Neural cell (in vitro differentiated cells): ENCODE measurements at regions not wholly inside any gene's neighbourhood (a gene's known extent, or its start where the extent isn't known, plus 50 kb on each side); places are given as distances from the start of the nearest gene placed in this dataset.

Experiments
- H2AFZ ChIP-seq: fragments of 200-600, 300-800 bp; sonication (generic), shearing (Covaris generic); 2 replicates; pipeline ENCODE4 v1.6.0; 2014; ENCODE audit warnings: low read depth, mild to moderate bottlenecking, antibody characterized with exemption, low read length, moderate library complexity
- H3F3A ChIP-seq: fragments of 200-600 bp; shearing (Covaris generic); 2 replicates; pipeline ENCODE4 v1.6.1; 2016; ENCODE audit warnings: mild to moderate bottlenecking, moderate library complexity, mixed read lengths, antibody characterized with exemption, low read length; ENCODE audit not compliant: insufficient read depth, poor library complexity, severe bottlenecking
- H3K27ac ChIP-seq: fragments of 200-600, 300-800 bp; sonication (generic), shearing (Covaris generic); 2 replicates; pipeline ENCODE4 v1.5.1; 2014; ENCODE audit warnings: mild to moderate bottlenecking, low read length, moderate library complexity
- H3K27me3 ChIP-seq: fragments of 300-800, 200-600 bp; sonication (generic), shearing (Covaris generic); 2 replicates; pipeline ENCODE4 v1.6.0; 2014; ENCODE audit warnings: mild to moderate bottlenecking, low read depth, low read length, moderate library complexity; ENCODE audit not compliant: insufficient read depth
- H3K36me3 ChIP-seq: fragments of 300-800, 200-600 bp; sonication (generic), shearing (Covaris generic); 2 replicates; pipeline ENCODE4 v1.5.1; 2014; ENCODE audit warnings: mild to moderate bottlenecking, antibody characterized with exemption, low read length, moderate library complexity; ENCODE audit not compliant: insufficient read depth
- H3K4me2 ChIP-seq: fragments of 300-800, 200-600 bp; sonication (generic), shearing (Covaris generic); 2 replicates; pipeline ENCODE4 v1.6.0; 2014; ENCODE audit warnings: mild to moderate bottlenecking, low read length
- H3K4me3 ChIP-seq: fragments of 300-800, 200-600 bp; sonication (generic), shearing (Covaris generic); 2 replicates; pipeline ENCODE4 v1.5.1; 2014; ENCODE audit warnings: mild to moderate bottlenecking, low read length, moderate library complexity
- H3K79me2 ChIP-seq: fragments of 200-600 bp; shearing (Covaris generic); replicated peaks from 2 replicates; pipeline ENCODE4 v1.6.0; 2014; ENCODE audit warnings: mild to moderate bottlenecking, low read length, moderate library complexity; ENCODE audit not compliant: insufficient read depth
- H3K9ac ChIP-seq: fragments of 300-800, 200-600 bp; sonication (generic), shearing (Covaris generic); 2 replicates; pipeline ENCODE4 v1.6.1; 2016; ENCODE audit warnings: mild to moderate bottlenecking, low read length, mixed read lengths
- H3K9me2 ChIP-seq: fragments of 200-600 bp; shearing (Covaris generic); 2 replicates; pipeline ENCODE4 v1.6.1; 2016; ENCODE audit warnings: mild to moderate bottlenecking, low read length, mixed read lengths; ENCODE audit not compliant: insufficient read depth
- H3K9me3 ChIP-seq: fragments of 200-600, 300-800 bp; sonication (generic), shearing (Covaris generic); 2 replicates; pipeline ENCODE4 v1.6.1; 2016; ENCODE audit warnings: mild to moderate bottlenecking, mixed run types, low read length, moderate library complexity, mixed read lengths
- H4K20me1 ChIP-seq: fragments of 200-600 bp; shearing (Covaris generic); 2 replicates; pipeline ENCODE4 v1.6.1; 2016; ENCODE audit warnings: mild to moderate bottlenecking, mixed run types; ENCODE audit not compliant: insufficient read depth
- EP300 ChIP-seq: fragments of 450-650 bp; conservative IDR thresholded peaks from 2 replicates; pipeline ENCODE4 v1.6.1; 2014; ENCODE audit warnings: antibody characterized with exemption, mild to moderate bottlenecking, moderate library complexity; ENCODE audit not compliant: poor library complexity, severe bottlenecking
- EZH2 ChIP-seq: fragments of 200-600, 300-800 bp; shearing (Covaris generic), sonication (generic); IDR thresholded peaks from 2 replicates; pipeline ENCODE4 v1.6.1; 2014; ENCODE audit warnings: antibody characterized with exemption, low read length, borderline replicate concordance, mild to moderate bottlenecking; ENCODE audit not compliant: insufficient read depth, poor library complexity, severe bottlenecking
- MXI1 ChIP-seq: fragments of 450-650 bp; conservative IDR thresholded peaks from 2 replicates; pipeline ENCODE4 v1.6.1; 2014; ENCODE audit warnings: antibody characterized with exemption, mild to moderate bottlenecking; ENCODE audit not compliant: poor library complexity, severe bottlenecking
- POLR2AphosphoS5 ChIP-seq: IDR thresholded peaks from 2 replicates; pipeline ENCODE4 v1.6.1; 2012
- RAD21 ChIP-seq: fragments of 450-650 bp; conservative IDR thresholded peaks from 2 replicates; pipeline ENCODE4 v1.6.1; 2014; ENCODE audit warnings: antibody characterized with exemption, mild to moderate bottlenecking, moderate library complexity
- SMC3 ChIP-seq: fragments of 450-650 bp; conservative IDR thresholded peaks from 2 replicates; pipeline ENCODE4 v1.6.1; 2014; ENCODE audit warnings: antibody characterized with exemption, mild to moderate bottlenecking, moderate library complexity; ENCODE audit not compliant: poor library complexity
- TAF1 ChIP-seq: IDR thresholded peaks from 2 replicates; pipeline ENCODE4 v1.6.1; 2012; ENCODE audit warnings: low read depth
- TF ChIP-seq, protein P1 (sequence below): fragments of 450-650 bp; IDR thresholded peaks from 2 replicates; pipeline ENCODE4 v1.5.1; 2014; ENCODE audit warnings: antibody characterized with exemption, mild to moderate bottlenecking, moderate library complexity; ENCODE audit not compliant: poor library complexity, severe bottlenecking
- TF ChIP-seq, protein P2 (sequence below): IDR thresholded peaks from 2 replicates; pipeline ENCODE4 v1.6.1; 2012; ENCODE audit warnings: borderline replicate concordance

GRCh38 chr9:18357321-18357720 is 116.6 kb upstream of the ADAMTSL1 start:
- Histone ChIP-seq H4K20me1 (no peaks in the 10 kb centered on the region), H3F3A (no peaks in the 10 kb centered on the region), H3K27ac (no peak overlapping the region), H3K79me2 (no peaks in the 10 kb centered on the region), H3K4me2 (no peak overlapping the region), H3K9me2 (no peaks in the 10 kb centered on the region), H3K4me3 (no peak overlapping the region), H3K9ac (no peak overlapping the region), H3K27me3 (no peaks in the 10 kb centered on the region), H2AFZ (no peak overlapping the region), H3K36me3 (no peaks in the 10 kb centered on the region), H3K9me3 (no peaks in the 10 kb centered on the region)
- TF ChIP-seq, protein P1, sequence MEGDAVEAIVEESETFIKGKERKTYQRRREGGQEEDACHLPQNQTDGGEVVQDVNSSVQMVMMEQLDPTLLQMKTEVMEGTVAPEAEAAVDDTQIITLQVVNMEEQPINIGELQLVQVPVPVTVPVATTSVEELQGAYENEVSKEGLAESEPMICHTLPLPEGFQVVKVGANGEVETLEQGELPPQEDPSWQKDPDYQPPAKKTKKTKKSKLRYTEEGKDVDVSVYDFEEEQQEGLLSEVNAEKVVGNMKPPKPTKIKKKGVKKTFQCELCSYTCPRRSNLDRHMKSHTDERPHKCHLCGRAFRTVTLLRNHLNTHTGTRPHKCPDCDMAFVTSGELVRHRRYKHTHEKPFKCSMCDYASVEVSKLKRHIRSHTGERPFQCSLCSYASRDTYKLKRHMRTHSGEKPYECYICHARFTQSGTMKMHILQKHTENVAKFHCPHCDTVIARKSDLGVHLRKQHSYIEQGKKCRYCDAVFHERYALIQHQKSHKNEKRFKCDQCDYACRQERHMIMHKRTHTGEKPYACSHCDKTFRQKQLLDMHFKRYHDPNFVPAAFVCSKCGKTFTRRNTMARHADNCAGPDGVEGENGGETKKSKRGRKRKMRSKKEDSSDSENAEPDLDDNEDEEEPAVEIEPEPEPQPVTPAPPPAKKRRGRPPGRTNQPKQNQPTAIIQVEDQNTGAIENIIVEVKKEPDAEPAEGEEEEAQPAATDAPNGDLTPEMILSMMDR: no peak
- TF ChIP-seq SMC3 (no peak), RAD21 (no peak), TAF1 (no peak), EP300 (no peak), POLR2AphosphoS5 (no peak), MXI1 (no peak), EZH2 (no peak)
- TF ChIP-seq, protein P2, sequence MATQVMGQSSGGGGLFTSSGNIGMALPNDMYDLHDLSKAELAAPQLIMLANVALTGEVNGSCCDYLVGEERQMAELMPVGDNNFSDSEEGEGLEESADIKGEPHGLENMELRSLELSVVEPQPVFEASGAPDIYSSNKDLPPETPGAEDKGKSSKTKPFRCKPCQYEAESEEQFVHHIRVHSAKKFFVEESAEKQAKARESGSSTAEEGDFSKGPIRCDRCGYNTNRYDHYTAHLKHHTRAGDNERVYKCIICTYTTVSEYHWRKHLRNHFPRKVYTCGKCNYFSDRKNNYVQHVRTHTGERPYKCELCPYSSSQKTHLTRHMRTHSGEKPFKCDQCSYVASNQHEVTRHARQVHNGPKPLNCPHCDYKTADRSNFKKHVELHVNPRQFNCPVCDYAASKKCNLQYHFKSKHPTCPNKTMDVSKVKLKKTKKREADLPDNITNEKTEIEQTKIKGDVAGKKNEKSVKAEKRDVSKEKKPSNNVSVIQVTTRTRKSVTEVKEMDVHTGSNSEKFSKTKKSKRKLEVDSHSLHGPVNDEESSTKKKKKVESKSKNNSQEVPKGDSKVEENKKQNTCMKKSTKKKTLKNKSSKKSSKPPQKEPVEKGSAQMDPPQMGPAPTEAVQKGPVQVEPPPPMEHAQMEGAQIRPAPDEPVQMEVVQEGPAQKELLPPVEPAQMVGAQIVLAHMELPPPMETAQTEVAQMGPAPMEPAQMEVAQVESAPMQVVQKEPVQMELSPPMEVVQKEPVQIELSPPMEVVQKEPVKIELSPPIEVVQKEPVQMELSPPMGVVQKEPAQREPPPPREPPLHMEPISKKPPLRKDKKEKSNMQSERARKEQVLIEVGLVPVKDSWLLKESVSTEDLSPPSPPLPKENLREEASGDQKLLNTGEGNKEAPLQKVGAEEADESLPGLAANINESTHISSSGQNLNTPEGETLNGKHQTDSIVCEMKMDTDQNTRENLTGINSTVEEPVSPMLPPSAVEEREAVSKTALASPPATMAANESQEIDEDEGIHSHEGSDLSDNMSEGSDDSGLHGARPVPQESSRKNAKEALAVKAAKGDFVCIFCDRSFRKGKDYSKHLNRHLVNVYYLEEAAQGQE: no peak

DNA sequence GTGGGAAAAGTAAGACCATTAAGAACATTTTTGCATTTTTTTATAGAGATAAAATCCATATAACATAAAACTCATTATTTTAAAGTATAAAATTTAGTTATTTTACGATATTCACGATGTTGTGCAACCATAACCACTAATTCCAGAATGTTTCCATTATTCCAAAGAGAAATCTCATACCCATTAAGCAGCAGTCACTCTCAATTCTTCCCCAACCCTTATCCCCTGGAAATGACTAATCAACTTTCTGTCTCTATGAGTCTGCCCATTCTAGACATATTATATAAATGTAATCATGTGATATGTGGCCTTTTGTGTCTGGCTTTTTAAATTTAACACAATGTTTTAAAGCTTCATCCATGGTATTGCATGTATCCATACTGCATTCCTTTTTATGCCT is 115.6 kb upstream of the ADAMTSL1 start:
- H3K36me3 ChIP-seq: no peaks in the 10 kb centered on the region

More for the DNA sequence above, 115.6 kb upstream of the ADAMTSL1 start:
- no peaks in the 10 kb centered on the region for H3K79me2 ChIP-seq
- no peaks in the 10 kb centered on the region for H4K20me1 ChIP-seq
- H3K4me2 ChIP-seq: no peak overlapping the region
- H3K4me3 ChIP-seq: no peak overlapping the region
- H3K9ac ChIP-seq: no peak overlapping the region
- TF ChIP-seq, protein P2: no peak
- no peak for TF ChIP-seq POLR2AphosphoS5
- TF ChIP-seq EP300: no peak
- TF ChIP-seq, protein P1: no peak
- TF ChIP-seq RAD21: no peak
- no peak for TF ChIP-seq MXI1
- TF ChIP-seq EZH2: no peak
- no peak for TF ChIP-seq SMC3
- no peaks in the 10 kb centered on the region for H3F3A ChIP-seq
- no peaks in the 10 kb centered on the region for H3K9me3 ChIP-seq
- no peaks in the 10 kb centered on the region for H3K27me3 ChIP-seq
- H2AFZ ChIP-seq: no peak overlapping the region
- H3K27ac ChIP-seq: no peak overlapping the region
- no peaks in the 10 kb centered on the region for H3K9me2 ChIP-seq
